K562 (cell line): ENCODE measurements at regions not wholly inside any gene's neighbourhood (a gene's known extent, or its start where the extent isn't known, plus 50 kb on each side); places are given as distances from the start of the nearest gene placed in this dataset.

Experiments used
- BRD4 ChIP-seq: fragments of 200-600 bp; sonication (generic); IDR thresholded peaks from 2 replicates; pipeline ENCODE4 v1.6.1; 2017; ENCODE audit warnings: inconsistent platforms
- CHAMP1 ChIP-seq: fragments of 450-650 bp; IDR thresholded peaks from 2 replicates; pipeline ENCODE4 v1.6.1; 2016; ENCODE audit warnings: mild to moderate bottlenecking
- EP300 ChIP-seq: IDR thresholded peaks from 2 replicates; pipeline ENCODE4 v1.6.1; 2012; ENCODE audit warnings: low read length, improper control_type of control experiment
- EWSR1 ChIP-seq: fragments of 450-650 bp; IDR thresholded peaks from 2 replicates; pipeline ENCODE4 v1.6.1; 2018; ENCODE audit warnings: borderline replicate concordance, mild to moderate bottlenecking, low read depth, moderate library complexity; ENCODE audit not compliant: partially characterized antibody
- GABPA ChIP-seq: fragments of 200-800 bp; sonication (Bioruptor generic); conservative IDR thresholded peaks from 2 replicates; pipeline ENCODE4 v1.6.1; 2016; ENCODE audit warnings: low read depth, missing genetic modification characterization, missing compliant biosample characterization
- GTF2F1 ChIP-seq: IDR thresholded peaks from 2 replicates; pipeline ENCODE4 v1.6.1; 2011; ENCODE audit warnings: low read depth, low read length, improper control_type of control experiment
- HDAC1 ChIP-seq, 2 experiments: fragments of 450-650 bp; IDR thresholded peaks; 2 replicates each; pipeline ENCODE4 v1.6.1; 2016 to 2017; ENCODE audit warnings: inconsistent platforms in 1 of 2, mild to moderate bottlenecking in 1 of 2, moderate library complexity in 1 of 2
- HNRNPH1 ChIP-seq: fragments of 200-400 bp; formaldehyde crosslinking; optimal IDR thresholded peaks from 2 replicates; pipeline ENCODE3; 2017; ENCODE audit warnings: low read depth, mild to moderate bottlenecking, low read length, moderate library complexity
- KAT2B ChIP-seq: IDR thresholded peaks from one replicate; pipeline ENCODE4 v1.6.1; 2012; ENCODE audit warnings: low read depth, mild to moderate bottlenecking, control low read depth, inconsistent platforms, low read length, moderate library complexity
- KLF13 ChIP-seq: fragments of 450-650 bp; IDR thresholded peaks from 2 replicates; pipeline ENCODE4 v1.6.1; 2016; ENCODE audit warnings: missing genetic modification characterization, low read depth, mild to moderate bottlenecking, missing compliant biosample characterization, moderate library complexity, borderline replicate concordance
- NR4A1 ChIP-seq, 2 experiments: fragments of 250-450 bp in 1 of 2; fragments of 450-650 bp in 1 of 2; sonication (Bioruptor Pico) in 1 of 2; IDR thresholded peaks; 2 replicates each; pipeline versions ENCODE4 v1.4.0 to v1.6.1; 2016 to 2020; ENCODE audit warnings: mild to moderate bottlenecking in 2 of 2, missing compliant biosample characterization in 1 of 2, missing genetic modification characterization in 1 of 2, moderate library complexity in 1 of 2
- SAFB2 ChIP-seq: fragments of 200-400 bp; formaldehyde crosslinking; IDR thresholded peaks from 2 replicates; pipeline ENCODE4 v1.6.1; 2018; ENCODE audit warnings: borderline replicate concordance, low read length, low read depth, moderate library complexity; ENCODE audit not compliant: severe bottlenecking
- SP1 ChIP-seq: sonication (generic); formaldehyde crosslinking; IDR thresholded peaks from 2 replicates; pipeline ENCODE4 v1.8.1; 2022; ENCODE audit warnings: mild to moderate bottlenecking, missing genetic modification reagents
- STAT5A ChIP-seq: IDR thresholded peaks from 2 replicates; pipeline ENCODE4 v1.6.1; 2012; ENCODE audit warnings: low read length, inconsistent platforms, borderline replicate concordance
- TFAP4 ChIP-seq: sonication (generic); formaldehyde crosslinking; IDR thresholded peaks from 2 replicates; pipeline ENCODE4 v1.8.0; 2022; ENCODE audit warnings: missing genetic modification reagents, mild to moderate bottlenecking, moderate library complexity, borderline replicate concordance
- THAP12 ChIP-seq: fragments of 250-450 bp; sonication (Bioruptor Pico); IDR thresholded peaks from 2 replicates; pipeline ENCODE4 v1.9.0; 2021; ENCODE audit warnings: mild to moderate bottlenecking, inconsistent platforms
- ZFP30 ChIP-seq: fragments of 250-450 bp; sonication (Bioruptor Pico); IDR thresholded peaks from 2 replicates; pipeline ENCODE4 v1.8.0; 2022; ENCODE audit warnings: moderate library complexity, mild to moderate bottlenecking, inconsistent platforms, borderline replicate concordance
- ZNF41 ChIP-seq: fragments of 250-450 bp; sonication (Bioruptor Pico); conservative IDR thresholded peaks from 2 replicates; pipeline ENCODE4 v1.4.0; 2020; ENCODE audit warnings: mild to moderate bottlenecking
- ZNF75A ChIP-seq: fragments of 450-650 bp; formaldehyde crosslinking; IDR thresholded peaks from 2 replicates; pipeline ENCODE4 v1.4.0; 2020; ENCODE audit warnings: mild to moderate bottlenecking
- ZNF76 ChIP-seq: fragments of 250-450 bp; sonication (Bioruptor Pico); IDR thresholded peaks from 2 replicates; pipeline ENCODE4 v1.4.0; 2020; ENCODE audit warnings: mild to moderate bottlenecking, moderate library complexity, borderline replicate concordance
- ZZZ3 ChIP-seq: fragments of 450-650 bp; IDR thresholded peaks from 2 replicates; pipeline ENCODE4 v1.6.1; 2016; ENCODE audit warnings: antibody characterized with exemption, mild to moderate bottlenecking, moderate library complexity
- TF ChIP-seq, protein P1 (sequence below), 2 experiments: IDR thresholded peaks; 2 replicates each; pipeline ENCODE4 v1.6.1; 2012; ENCODE audit warnings: improper control_type of control experiment in 2 of 2, low read depth in 2 of 2, low read length in 2 of 2, borderline replicate concordance in 1 of 2

- TF ChIP-seq THAP12: no peak
- TF ChIP-seq SP1: no peak
- TF ChIP-seq ZNF41 (CRISPR knock-in tag): peak; percentile 83
- TF ChIP-seq KAT2B: no peak
- TF ChIP-seq, protein P1, sequence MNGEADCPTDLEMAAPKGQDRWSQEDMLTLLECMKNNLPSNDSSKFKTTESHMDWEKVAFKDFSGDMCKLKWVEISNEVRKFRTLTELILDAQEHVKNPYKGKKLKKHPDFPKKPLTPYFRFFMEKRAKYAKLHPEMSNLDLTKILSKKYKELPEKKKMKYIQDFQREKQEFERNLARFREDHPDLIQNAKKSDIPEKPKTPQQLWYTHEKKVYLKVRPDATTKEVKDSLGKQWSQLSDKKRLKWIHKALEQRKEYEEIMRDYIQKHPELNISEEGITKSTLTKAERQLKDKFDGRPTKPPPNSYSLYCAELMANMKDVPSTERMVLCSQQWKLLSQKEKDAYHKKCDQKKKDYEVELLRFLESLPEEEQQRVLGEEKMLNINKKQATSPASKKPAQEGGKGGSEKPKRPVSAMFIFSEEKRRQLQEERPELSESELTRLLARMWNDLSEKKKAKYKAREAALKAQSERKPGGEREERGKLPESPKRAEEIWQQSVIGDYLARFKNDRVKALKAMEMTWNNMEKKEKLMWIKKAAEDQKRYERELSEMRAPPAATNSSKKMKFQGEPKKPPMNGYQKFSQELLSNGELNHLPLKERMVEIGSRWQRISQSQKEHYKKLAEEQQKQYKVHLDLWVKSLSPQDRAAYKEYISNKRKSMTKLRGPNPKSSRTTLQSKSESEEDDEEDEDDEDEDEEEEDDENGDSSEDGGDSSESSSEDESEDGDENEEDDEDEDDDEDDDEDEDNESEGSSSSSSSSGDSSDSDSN (IDR thresholded peaks at IDR 0.05; ENCODE audit: borderline replicate concordance in 1 of 2, low read depth in 2 of 2, low read length in 2 of 2): no peak
- TF ChIP-seq CHAMP1: no peak
- no peak for TF ChIP-seq ZNF75A
- TF ChIP-seq ZNF76: peak; percentile 92
- TF ChIP-seq BRD4: no peak
- no peak for TF ChIP-seq STAT5A
- TF ChIP-seq SAFB2: no peak
- no peak for TF ChIP-seq KLF13 (tag)
- no peak for TF ChIP-seq ZZZ3
- TF ChIP-seq GABPA (tag): no peak
- TF ChIP-seq NR4A1 (CRISPR knock-in tag; IDR thresholded peaks at IDR 0.05): no peak
- peak; percentile 89 for TF ChIP-seq NR4A1 (tag; IDR thresholded peaks at IDR 0.05)
- no peak for TF ChIP-seq HDAC1 (IDR thresholded peaks at IDR 0.05)
- TF ChIP-seq ZFP30 (CRISPR knock-in tag): no peak
- TF ChIP-seq EWSR1: no peak
- TF ChIP-seq GTF2F1: no peak
- TF ChIP-seq HNRNPH1: no peak
- no peak for TF ChIP-seq TFAP4 (CRISPR knock-in tag)
- no peak for TF ChIP-seq EP300
Observed at GRCh38 chr1:67923074-67923473, 89.8 kb upstream of the GNG12 start (continued).
